ENCODE measurements at regions not wholly inside any gene's neighbourhood (a gene's known extent, or its start where the extent isn't known, plus 50 kb on each side); places are given as distances from the start of the nearest gene placed in this dataset.

GRCh38 chr20:4569092-4569491, 117.2 kb upstream of the PRNP start:
- Mint-ChIP-seq H3K27me3 (peaks cover 35 to 42% of the 10 kb centered on the region in 2 donors), H3K36me3 (no peaks in the 10 kb centered on the region), H3K4me1 (no peaks in the 10 kb centered on the region), H3K9me3 (no peaks in the 10 kb centered on the region), H3K4me3 (no peak overlapping the region), H3K27ac (no peak overlapping the region)
- Histone ChIP-seq H3K4me3 (ENCODE audit: control insufficient read depth in 1 of 2, extremely low read depth in 1 of 2, low read length in 1 of 2) (no peak overlapping the region), H3K27me3 (replicated peaks in 1 of 2; ENCODE audit: control insufficient read depth in 2 of 2, extremely low read depth in 1 of 2, insufficient read depth in 2 of 2, low read length in 1 of 2) (no peaks in the 10 kb centered on the region), H3K36me3 (ENCODE audit: control insufficient read depth in 2 of 2, extremely low read depth in 1 of 2, insufficient read depth in 1 of 2, low read length in 1 of 2) (no peaks in the 10 kb centered on the region), H3K27ac (ENCODE audit: low read length) (no peak overlapping the region), H3K9me3 (no peaks in the 10 kb centered on the region), H3K4me1 (ENCODE audit: control insufficient read depth in 1 of 2, extremely low read depth in 1 of 2, insufficient read depth in 2 of 2, low read length in 2 of 2) (no peaks in the 10 kb centered on the region)
- ChIA-PET CTCF (no interaction called here), POLR2A (no interaction called here)
- no peak for ATAC-seq (replicated peaks in 1 of 4)
- 100% methylated on average over 1 of the region's 2 CpGs for WGBS (ENCODE audit: insufficient coverage)
- no peak for DNase-seq

DNA sequence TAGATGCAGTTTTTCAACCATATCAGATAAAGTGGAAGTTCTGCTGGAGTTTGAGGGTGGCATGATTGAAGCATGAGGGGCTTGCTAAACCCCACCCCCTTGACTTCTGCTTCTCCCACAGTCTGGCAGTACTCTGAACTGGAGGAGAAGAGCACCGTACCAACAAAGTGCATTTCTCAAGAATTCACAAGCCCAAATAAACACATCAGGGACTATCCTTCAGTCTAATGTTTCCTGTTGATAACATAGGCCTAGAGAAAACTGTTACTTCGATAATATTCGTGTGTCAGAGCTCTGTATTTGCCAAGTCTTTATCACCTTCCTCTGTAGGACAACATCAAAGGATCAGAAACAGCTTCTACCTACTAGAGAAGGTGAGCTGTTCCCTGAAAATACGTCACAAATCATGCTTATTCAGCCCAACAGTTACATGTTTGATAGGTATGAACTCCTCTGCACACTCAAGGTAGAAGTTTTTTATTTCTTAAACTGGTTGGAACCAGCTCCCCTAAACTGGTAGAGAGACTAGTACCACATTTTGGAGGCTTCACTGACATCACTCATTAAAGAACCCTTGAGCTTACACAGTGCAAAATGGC, 117.8 kb upstream of the PRNP start:
- Histone ChIP-seq H3K4me1 (ENCODE audit: control insufficient read depth in 1 of 2, extremely low read depth in 1 of 2, insufficient read depth in 2 of 2, low read length in 2 of 2) (no peaks in the 10 kb centered on the region), H3K9me3 (no peaks in the 10 kb centered on the region), H3K27ac (ENCODE audit: low read length) (no peak overlapping the region), H3K36me3 (ENCODE audit: control insufficient read depth in 2 of 2, extremely low read depth in 1 of 2, insufficient read depth in 1 of 2, low read length in 1 of 2) (no peaks in the 10 kb centered on the region), H3K4me3 (ENCODE audit: control insufficient read depth in 1 of 2, extremely low read depth in 1 of 2, low read length in 1 of 2) (no peak overlapping the region), H3K27me3 (replicated peaks in 1 of 2; ENCODE audit: control insufficient read depth in 2 of 2, extremely low read depth in 1 of 2, insufficient read depth in 2 of 2, low read length in 1 of 2) (no peaks in the 10 kb centered on the region)
- H3K4me3 Mint-ChIP-seq, result no peak overlapping the region
- CTCF ChIA-PET, result no interaction called here
- DNase-seq (no peak), ATAC-seq (replicated peaks in 1 of 4) (no peak)
- H3K27me3 Mint-ChIP-seq, result peaks cover 29 to 40% of the 10 kb centered on the region in 2 donors
- no peaks in the 10 kb centered on the region for H3K4me1 Mint-ChIP-seq
- H3K27ac Mint-ChIP-seq, result no peak overlapping the region
- no peaks in the 10 kb centered on the region for H3K36me3 Mint-ChIP-seq
- POLR2A ChIA-PET, result no interaction called here
- H3K9me3 Mint-ChIP-seq, result no peaks in the 10 kb centered on the region
- 30% methylated on average over 2 of the region's 4 CpGs for WGBS (ENCODE audit: insufficient coverage)

DNA sequence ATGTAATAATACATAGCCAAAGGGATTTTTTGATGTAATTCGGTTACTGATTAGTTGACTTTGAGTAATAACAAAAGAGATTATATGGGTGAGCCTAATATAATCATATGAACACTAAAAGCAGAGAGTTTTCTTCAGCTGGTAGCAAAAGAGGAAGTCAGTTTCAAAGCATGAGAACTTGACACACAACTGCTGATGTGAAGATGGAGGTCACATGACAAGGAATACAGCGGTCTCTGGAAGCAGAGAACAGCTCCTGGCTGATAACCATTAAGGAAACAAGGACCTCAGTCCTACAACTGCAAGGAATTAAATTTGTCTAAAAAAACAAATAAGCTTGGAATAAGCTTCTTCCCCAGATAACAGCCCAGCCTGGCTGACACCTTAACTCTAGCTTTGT, 119.1 kb upstream of the PRNP start:
- Mint-ChIP-seq H3K36me3 (no peaks in the 10 kb centered on the region), H3K4me1 (no peaks in the 10 kb centered on the region), H3K27me3 (peaks cover 26 to 38% of the 10 kb centered on the region in 2 donors), H3K4me3 (no peak overlapping the region), H3K27ac (no peak overlapping the region), H3K9me3 (peaks cover 0 to 4% (median 0%) of the 10 kb centered on the region in 3 donors)
- ChIA-PET CTCF (interaction anchor here in 1 of 2 donors (0.6 kb wide), 1 partner anchor 218 kb away, joined by 4 read pairs; no protein-coding TSS in a partner anchor), POLR2A (no interaction called here)
- Histone ChIP-seq H3K27me3 (replicated peaks in 1 of 2; ENCODE audit: control insufficient read depth in 2 of 2, extremely low read depth in 1 of 2, insufficient read depth in 2 of 2, low read length in 1 of 2) (no peaks in the 10 kb centered on the region), H3K27ac (ENCODE audit: low read length) (no peak overlapping the region), H3K36me3 (ENCODE audit: control insufficient read depth in 2 of 2, extremely low read depth in 1 of 2, insufficient read depth in 1 of 2, low read length in 1 of 2) (no peaks in the 10 kb centered on the region), H3K4me3 (ENCODE audit: control insufficient read depth in 1 of 2, extremely low read depth in 1 of 2, low read length in 1 of 2) (no peak overlapping the region), H3K9me3 (no peaks in the 10 kb centered on the region), H3K4me1 (ENCODE audit: control insufficient read depth in 1 of 2, extremely low read depth in 1 of 2, insufficient read depth in 2 of 2, low read length in 2 of 2) (no peaks in the 10 kb centered on the region)
- DNase-seq (no peak), ATAC-seq (replicated peaks in 1 of 4) (no peak)
- no CpG with 5 or more reads among the region's 2 CpGs for WGBS (ENCODE audit: insufficient coverage)

DNA sequence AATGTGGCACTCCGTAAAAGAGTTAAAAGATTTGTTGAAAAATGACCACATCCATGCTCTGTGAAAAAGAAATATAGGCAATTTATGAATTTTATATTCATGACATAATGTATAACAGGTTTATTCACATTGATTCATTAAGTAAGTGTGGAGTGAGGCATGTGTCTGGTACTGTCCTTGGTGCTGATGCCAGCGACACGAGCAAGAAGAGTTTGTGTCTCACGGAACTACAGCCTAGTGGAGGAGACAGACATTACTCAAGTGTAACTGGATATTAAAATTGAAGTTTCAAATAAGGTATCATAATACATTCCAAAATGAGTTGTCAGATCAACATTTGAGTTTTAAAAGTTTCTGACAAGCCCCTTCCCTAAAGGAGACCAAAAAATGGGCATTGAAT, 122.7 kb upstream of the PRNP start:
- Mint-ChIP-seq H3K4me3 (no peak overlapping the region), H3K27me3 (peaks cover 26 to 52% of the 10 kb centered on the region in 2 donors), H3K27ac (no peak overlapping the region), H3K4me1 (no peaks in the 10 kb centered on the region), H3K9me3 (peaks cover 0 to 4% (median 0%) of the 10 kb centered on the region in 3 donors), H3K36me3 (no peaks in the 10 kb centered on the region)
- ChIA-PET CTCF (no interaction called here), POLR2A (no interaction called here)
- ATAC-seq (replicated peaks in 1 of 4) (no peak), DNase-seq (peak in 12 of 35 experiments; percentile 1 to 16 (median 4))
- H3K9me3 ChIP-seq, result no peaks in the 10 kb centered on the region
- no peaks in the 10 kb centered on the region for H3K4me1 ChIP-seq (ENCODE audit: control insufficient read depth in 1 of 2, extremely low read depth in 1 of 2, insufficient read depth in 2 of 2, low read length in 2 of 2)
- no peak overlapping the region for H3K27ac ChIP-seq (ENCODE audit: low read length)
- no peak overlapping the region for H3K4me3 ChIP-seq (ENCODE audit: control insufficient read depth in 1 of 2, extremely low read depth in 1 of 2, low read length in 1 of 2)
- no peaks in the 10 kb centered on the region for H3K27me3 ChIP-seq (replicated peaks in 1 of 2; ENCODE audit: control insufficient read depth in 2 of 2, extremely low read depth in 1 of 2, insufficient read depth in 2 of 2, low read length in 1 of 2)
- 10% methylated on average over 2 of the region's 4 CpGs for WGBS (ENCODE audit: insufficient coverage)
- H3K36me3 ChIP-seq (ENCODE audit: control insufficient read depth in 2 of 2, extremely low read depth in 1 of 2, insufficient read depth in 1 of 2, low read length in 1 of 2), result no peaks in the 10 kb centered on the region

DNA sequence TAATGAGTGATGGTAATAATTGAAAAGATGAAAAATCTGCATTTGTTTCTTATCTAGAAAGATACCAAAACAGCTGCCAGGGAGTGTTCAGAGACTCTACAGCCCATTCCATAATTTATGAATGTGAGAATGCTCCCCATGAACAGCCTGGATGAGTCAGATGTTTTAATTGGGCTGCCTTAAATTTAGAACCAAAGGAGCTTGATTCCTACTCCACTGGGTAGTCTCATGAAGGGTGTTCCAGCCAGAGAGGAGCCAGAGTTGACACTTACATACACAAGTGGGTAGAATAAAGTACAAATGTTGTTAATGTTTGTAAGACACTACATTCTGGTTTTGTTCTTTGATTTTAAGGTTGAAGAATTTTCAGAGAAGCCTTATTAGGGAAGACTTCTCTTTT, 123.2 kb upstream of the PRNP start:
- peaks cover 0 to 7% (median 0%) of the 10 kb centered on the region in 3 donors for H3K9me3 Mint-ChIP-seq

DNA sequence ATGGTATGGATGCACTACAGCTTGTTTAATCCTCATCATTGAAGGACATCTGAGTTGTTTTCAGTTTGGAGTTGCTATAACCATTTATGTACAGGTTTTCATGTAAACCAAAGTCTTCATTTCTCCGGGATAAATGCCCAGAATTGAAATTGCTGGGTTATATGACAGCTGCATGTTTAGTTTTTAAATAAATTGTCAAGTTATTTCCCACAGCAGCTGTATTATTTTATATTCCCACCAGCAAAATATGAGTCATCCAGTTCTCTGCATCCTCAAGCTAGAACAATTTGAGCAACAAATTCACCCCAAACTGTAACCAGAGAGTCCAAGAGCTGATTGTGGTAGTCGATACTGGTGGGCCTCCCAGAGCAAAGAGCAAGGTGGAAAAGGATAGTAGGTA, 125.6 kb upstream of the PRNP start:
- Histone ChIP-seq H3K9me3 (no peaks in the 10 kb centered on the region), H3K27ac (ENCODE audit: low read length) (no peak overlapping the region), H3K36me3 (ENCODE audit: control insufficient read depth in 2 of 2, extremely low read depth in 1 of 2, insufficient read depth in 1 of 2, low read length in 1 of 2) (no peaks in the 10 kb centered on the region), H3K4me1 (ENCODE audit: control insufficient read depth in 1 of 2, extremely low read depth in 1 of 2, insufficient read depth in 2 of 2, low read length in 2 of 2) (no peaks in the 10 kb centered on the region), H3K27me3 (replicated peaks in 1 of 2; ENCODE audit: control insufficient read depth in 2 of 2, extremely low read depth in 1 of 2, insufficient read depth in 2 of 2, low read length in 1 of 2) (no peaks in the 10 kb centered on the region), H3K4me3 (ENCODE audit: control insufficient read depth in 1 of 2, extremely low read depth in 1 of 2, low read length in 1 of 2) (no peak overlapping the region)
- no peak overlapping the region for H3K27ac Mint-ChIP-seq
- CTCF ChIA-PET, result no interaction called here
- no peak overlapping the region for H3K4me3 Mint-ChIP-seq
- no peaks in the 10 kb centered on the region for H3K4me1 Mint-ChIP-seq
- WGBS (ENCODE audit: insufficient coverage), result no CpG with 5 or more reads among the region's 2 CpGs
- POLR2A ChIA-PET, result no interaction called here
- H3K9me3 Mint-ChIP-seq, result peaks cover 0 to 7% (median 0%) of the 10 kb centered on the region in 3 donors
- ATAC-seq (replicated peaks in 1 of 4) (no peak), DNase-seq (no peak)
- peaks cover 36 to 55% of the 10 kb centered on the region in 2 donors for H3K27me3 Mint-ChIP-seq
- no peaks in the 10 kb centered on the region for H3K36me3 Mint-ChIP-seq

More for the DNA sequence above, 123.2 kb upstream of the PRNP start:
- DNase-seq, result no peak
- Histone ChIP-seq H3K27ac (ENCODE audit: low read length) (no peak overlapping the region), H3K4me3 (ENCODE audit: control insufficient read depth in 1 of 2, extremely low read depth in 1 of 2, low read length in 1 of 2) (no peak overlapping the region), H3K36me3 (ENCODE audit: control insufficient read depth in 2 of 2, extremely low read depth in 1 of 2, insufficient read depth in 1 of 2, low read length in 1 of 2) (no peaks in the 10 kb centered on the region), H3K27me3 (replicated peaks in 1 of 2; ENCODE audit: control insufficient read depth in 2 of 2, extremely low read depth in 1 of 2, insufficient read depth in 2 of 2, low read length in 1 of 2) (no peaks in the 10 kb centered on the region), H3K4me1 (ENCODE audit: control insufficient read depth in 1 of 2, extremely low read depth in 1 of 2, insufficient read depth in 2 of 2, low read length in 2 of 2) (no peaks in the 10 kb centered on the region), H3K9me3 (no peaks in the 10 kb centered on the region)
- H3K36me3 Mint-ChIP-seq, result no peaks in the 10 kb centered on the region
- H3K4me3 Mint-ChIP-seq, result no peak overlapping the region
- H3K27me3 Mint-ChIP-seq, result peaks cover 26 to 56% of the 10 kb centered on the region in 2 donors
- no peaks in the 10 kb centered on the region for H3K4me1 Mint-ChIP-seq
- no peak for ATAC-seq (replicated peaks in 1 of 4)
- ChIA-PET CTCF (no interaction called here), POLR2A (no interaction called here)
- no peak overlapping the region for H3K27ac Mint-ChIP-seq

- Mint-ChIP-seq H3K36me3 (no peaks in the 10 kb centered on the region), H3K9me3 (peaks cover 0 to 7% (median 0%) of the 10 kb centered on the region in 3 donors), H3K27me3 (peaks cover 41 to 56% of the 10 kb centered on the region in 2 donors), H3K4me3 (no peak overlapping the region), H3K27ac (no peak overlapping the region), H3K4me1 (no peaks in the 10 kb centered on the region)
- Histone ChIP-seq H3K27me3 (replicated peaks in 1 of 2; ENCODE audit: control insufficient read depth in 2 of 2, extremely low read depth in 1 of 2, insufficient read depth in 2 of 2, low read length in 1 of 2) (no peaks in the 10 kb centered on the region), H3K4me3 (ENCODE audit: control insufficient read depth in 1 of 2, extremely low read depth in 1 of 2, low read length in 1 of 2) (no peak overlapping the region), H3K36me3 (ENCODE audit: control insufficient read depth in 2 of 2, extremely low read depth in 1 of 2, insufficient read depth in 1 of 2, low read length in 1 of 2) (no peaks in the 10 kb centered on the region), H3K4me1 (ENCODE audit: control insufficient read depth in 1 of 2, extremely low read depth in 1 of 2, insufficient read depth in 2 of 2, low read length in 2 of 2) (no peaks in the 10 kb centered on the region), H3K9me3 (no peaks in the 10 kb centered on the region), H3K27ac (ENCODE audit: low read length) (no peak overlapping the region)
- CTCF ChIA-PET, result no interaction called here
- no peak for DNase-seq
- no peak for ATAC-seq (replicated peaks in 1 of 4)
- WGBS (ENCODE audit: insufficient coverage), result 58% methylated on average over 1 of the region's 2 CpGs
- POLR2A ChIA-PET, result no interaction called here
Observed at GRCh38 chr20:4559906-4560305, 126.3 kb upstream of the PRNP start.

All from T-cell (primary cell).